Astrocyte of the spinal cord (primary cell): ENCODE measurements at regions not wholly inside any gene's neighbourhood (a gene's known extent, or its start where the extent isn't known, plus 50 kb on each side); places are given as distances from the start of the nearest gene placed in this dataset.
A peak's percentile ranks its signal among the peaks of the same experiment; 100 is the strongest.

Experiments used
- DNase-seq: peaks from one replicate; pipeline ENCODE4 v3.0.0; 2011; ENCODE audit warnings: low read depth, low spot score
- H3K4me3 ChIP-seq: 2 replicates; pipeline ENCODE4 v1.5.1; 2011; ENCODE audit warnings: low read depth, mild to moderate bottlenecking, low read length, moderate library complexity
- in situ Hi-C: cut with HindIII; loops from 2 replicates; pipeline ENCODE4 v1.10.0; 2017; ENCODE audit warnings: low sequenced_read_pairs
- TF ChIP-seq, protein P1 (sequence below): IDR thresholded peaks from 2 replicates; pipeline ENCODE4 v1.5.1; 2012; ENCODE audit warnings: low read depth, mild to moderate bottlenecking, low read length, inconsistent platforms

DNA sequence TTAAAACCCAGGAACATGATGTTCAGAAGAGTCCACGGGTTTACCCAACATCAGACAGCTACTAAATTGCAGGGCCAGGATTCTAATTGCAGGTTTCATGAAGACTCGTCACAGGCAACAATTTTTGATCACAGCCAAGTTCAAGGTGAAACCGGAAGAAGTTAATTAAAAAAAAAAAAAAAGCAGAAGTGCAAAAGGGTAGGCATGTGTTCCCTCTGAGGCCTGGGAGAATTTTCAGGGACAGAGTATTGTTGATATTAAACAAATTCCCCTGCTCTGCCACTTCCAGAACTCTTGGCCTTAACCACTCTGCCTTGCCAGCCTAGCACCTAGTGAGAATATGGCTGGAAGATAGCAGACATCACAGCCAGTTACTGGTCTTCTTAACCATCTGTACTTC, 99.4 kb upstream of the TRIB2 start:
- DNase-seq, result no peak
- in situ Hi-C loops, result no loop called here
- no peak overlapping the region for H3K4me3 ChIP-seq
- TF ChIP-seq, protein P1, sequence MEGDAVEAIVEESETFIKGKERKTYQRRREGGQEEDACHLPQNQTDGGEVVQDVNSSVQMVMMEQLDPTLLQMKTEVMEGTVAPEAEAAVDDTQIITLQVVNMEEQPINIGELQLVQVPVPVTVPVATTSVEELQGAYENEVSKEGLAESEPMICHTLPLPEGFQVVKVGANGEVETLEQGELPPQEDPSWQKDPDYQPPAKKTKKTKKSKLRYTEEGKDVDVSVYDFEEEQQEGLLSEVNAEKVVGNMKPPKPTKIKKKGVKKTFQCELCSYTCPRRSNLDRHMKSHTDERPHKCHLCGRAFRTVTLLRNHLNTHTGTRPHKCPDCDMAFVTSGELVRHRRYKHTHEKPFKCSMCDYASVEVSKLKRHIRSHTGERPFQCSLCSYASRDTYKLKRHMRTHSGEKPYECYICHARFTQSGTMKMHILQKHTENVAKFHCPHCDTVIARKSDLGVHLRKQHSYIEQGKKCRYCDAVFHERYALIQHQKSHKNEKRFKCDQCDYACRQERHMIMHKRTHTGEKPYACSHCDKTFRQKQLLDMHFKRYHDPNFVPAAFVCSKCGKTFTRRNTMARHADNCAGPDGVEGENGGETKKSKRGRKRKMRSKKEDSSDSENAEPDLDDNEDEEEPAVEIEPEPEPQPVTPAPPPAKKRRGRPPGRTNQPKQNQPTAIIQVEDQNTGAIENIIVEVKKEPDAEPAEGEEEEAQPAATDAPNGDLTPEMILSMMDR, result no peak

DNA sequence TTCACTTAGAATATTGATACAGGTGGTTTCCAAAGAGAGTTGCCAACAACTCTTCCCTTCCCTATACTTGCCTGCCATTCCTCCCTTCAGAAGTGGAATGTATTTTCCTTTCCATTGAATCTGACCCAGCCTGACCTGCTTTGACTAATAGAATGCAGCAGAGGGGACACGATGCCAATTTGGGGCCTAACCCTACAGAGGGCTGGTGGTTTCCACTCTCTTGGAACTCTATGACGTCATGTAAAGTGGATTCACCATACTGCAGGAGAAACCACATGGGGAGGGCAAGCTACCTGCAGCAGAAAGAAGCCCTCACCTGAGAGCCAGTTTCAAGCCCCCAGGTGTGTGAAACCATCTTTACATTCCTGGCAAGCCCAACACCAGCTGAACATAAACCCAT, 98.9 kb upstream of the TRIB2 start:
- no peak overlapping the region for H3K4me3 ChIP-seq
- no peak for DNase-seq
- in situ Hi-C loops, result no loop called here
- TF ChIP-seq, protein P1, result no peak

DNA sequence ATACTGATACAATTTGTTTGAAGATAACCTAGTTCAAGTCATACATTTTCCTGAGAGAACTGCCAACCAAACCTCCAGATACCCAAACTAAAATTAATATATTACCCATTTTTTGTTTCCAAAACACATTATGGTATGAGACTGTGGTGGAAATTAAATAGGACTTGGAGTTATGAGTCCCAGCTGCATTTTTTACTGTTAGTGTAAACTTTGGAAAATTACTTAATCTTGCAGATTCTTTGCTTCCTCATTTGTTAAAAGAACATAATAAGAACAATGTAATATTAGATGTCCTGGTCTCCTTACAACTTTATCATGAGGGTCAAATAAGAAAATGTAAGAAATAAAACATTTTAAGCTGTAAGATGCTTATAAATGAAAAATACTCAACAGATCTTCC, 98.2 kb upstream of the TRIB2 start:
- TF ChIP-seq, protein P1, result no peak
- no peak overlapping the region for H3K4me3 ChIP-seq
- in situ Hi-C loops, result no loop called here
- no peak for DNase-seq

DNA sequence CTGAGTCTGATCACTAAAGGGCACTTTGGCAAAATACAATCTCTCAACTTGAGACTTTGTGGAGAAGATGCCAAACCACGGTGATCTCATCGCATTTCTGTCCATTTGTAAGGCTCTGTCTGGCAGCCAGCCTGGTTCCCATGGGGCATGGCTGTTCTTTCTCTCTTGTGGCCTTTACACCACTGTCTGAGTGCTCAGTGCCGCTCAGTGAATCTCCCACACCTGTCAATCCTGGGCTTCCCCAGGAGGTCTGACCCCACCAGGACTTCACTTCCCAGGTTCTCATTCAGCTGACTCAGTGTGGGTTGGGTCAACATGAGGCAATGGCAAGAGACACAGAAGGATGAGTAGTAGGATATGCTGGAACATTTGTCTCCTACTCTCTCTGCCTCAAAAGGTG, 96.8 kb upstream of the TRIB2 start:
- in situ Hi-C loops, result no loop called here
- no peak overlapping the region for H3K4me3 ChIP-seq
- peak; percentile 95 for DNase-seq
- TF ChIP-seq, protein P1, result no peak

DNA sequence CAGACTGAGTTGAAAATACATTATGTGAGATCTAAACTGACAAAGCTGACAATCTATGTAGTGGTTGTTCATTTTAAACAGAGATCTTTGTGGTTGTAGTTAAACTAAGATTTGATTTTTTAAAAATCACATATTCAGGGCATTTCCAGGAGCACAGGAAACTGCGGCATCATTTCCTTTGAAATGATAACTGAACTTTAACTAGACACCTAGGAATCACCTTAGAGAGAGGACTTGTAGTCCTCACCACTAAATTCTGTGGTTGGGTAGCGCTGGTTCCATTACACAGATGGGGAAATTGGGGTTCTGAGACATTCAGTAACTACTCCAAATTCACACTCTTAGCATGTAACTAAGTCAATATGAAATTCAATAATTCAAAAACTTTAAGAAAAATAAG, 96.0 kb upstream of the TRIB2 start:
- in situ Hi-C loops, result no loop called here
- no peak for DNase-seq
- TF ChIP-seq, protein P1, result no peak
- H3K4me3 ChIP-seq, result no peak overlapping the region

DNA sequence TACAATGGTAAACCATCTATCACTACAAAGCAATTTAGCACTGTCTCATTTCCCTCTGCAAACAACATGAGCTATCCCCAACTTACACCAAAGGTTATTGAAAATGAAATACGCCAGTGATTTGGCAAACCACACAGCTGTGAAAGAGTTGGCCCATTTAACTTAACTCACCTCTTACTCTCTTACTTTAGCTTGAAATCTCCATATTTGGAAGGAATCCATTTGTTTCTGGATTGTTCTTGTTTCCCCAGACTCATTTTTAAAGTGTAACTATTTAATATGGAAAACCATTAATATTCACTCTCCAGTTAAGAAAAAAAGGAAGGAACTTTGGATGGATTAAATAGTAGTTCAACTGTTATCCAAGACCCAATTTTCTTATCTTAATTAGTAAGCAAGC, 93.7 kb upstream of the TRIB2 start:
- no peak overlapping the region for H3K4me3 ChIP-seq
- in situ Hi-C loops, result no loop called here
- no peak for DNase-seq
- TF ChIP-seq, protein P1, result no peak

DNA sequence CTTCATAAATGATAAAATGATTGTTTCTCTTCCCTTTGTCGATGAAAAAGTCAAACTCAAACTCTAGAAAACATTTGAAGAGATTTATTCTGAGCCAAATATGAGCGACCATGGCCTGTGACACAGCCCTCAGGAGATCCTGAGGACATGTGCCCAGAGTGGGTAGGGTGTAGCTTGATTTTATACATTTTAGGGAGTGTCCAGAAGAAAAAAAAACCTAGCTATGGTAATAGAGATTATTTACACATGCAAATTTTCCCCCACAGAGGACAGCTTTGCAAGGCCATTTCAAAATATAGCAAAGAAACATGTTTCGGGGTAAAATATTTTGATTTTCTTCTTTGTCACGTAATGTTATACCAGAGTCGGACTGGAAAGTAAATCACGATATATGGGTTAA, 92.4 kb upstream of the TRIB2 start:
- in situ Hi-C loops, result no loop called here
- TF ChIP-seq, protein P1, result no peak
- H3K4me3 ChIP-seq, result no peak overlapping the region
- no peak for DNase-seq
